ENCODE measurements at regions not wholly inside any gene's neighbourhood (a gene's known extent, or its start where the extent isn't known, plus 50 kb on each side); places are given as distances from the start of the nearest gene placed in this dataset.

DNA sequence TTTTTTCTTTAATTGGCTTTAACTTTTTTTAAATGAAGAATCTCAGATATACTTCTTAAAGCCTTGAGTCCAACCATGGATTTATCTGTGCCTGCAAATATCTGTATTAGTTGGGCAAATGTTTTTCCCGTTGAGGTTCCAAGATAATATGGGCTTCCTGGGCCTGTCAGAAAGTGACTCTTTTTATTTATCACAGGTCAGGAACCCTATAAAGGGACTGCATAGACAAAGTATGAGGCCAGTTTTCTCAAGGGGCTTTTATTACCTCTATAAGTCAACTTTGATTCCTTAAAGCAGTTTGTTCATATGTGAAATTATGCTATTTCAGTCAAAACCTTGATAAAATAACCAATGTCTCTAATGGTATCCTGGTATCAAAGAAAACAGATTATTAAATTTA lies 80.2 kb upstream of the BMP2K start:
- TF ChIP-seq POLR2A (IDR thresholded peaks at IDR 0.05; ENCODE audit: low read length) (no peak), GATA1 (IDR thresholded peaks at IDR 0.05; ENCODE audit: low read depth, low read length) (no peak)
